K562 (cell line): ENCODE measurements at regions not wholly inside any gene's neighbourhood (a gene's known extent, or its start where the extent isn't known, plus 50 kb on each side); places are given as distances from the start of the nearest gene placed in this dataset.

ENCODE experiments used
- ADNP ChIP-seq: fragments of 200-800 bp; sonication (Bioruptor generic); IDR thresholded peaks from 2 replicates; pipeline ENCODE4 v1.6.1; 2016; ENCODE audit warnings: missing genetic modification characterization, missing compliant biosample characterization
- CTCF ChIP-seq, 3 experiments: IDR thresholded peaks in 2 of 3; conservative IDR thresholded peaks in 1 of 3; 2 replicates each; pipeline ENCODE4 v1.5.1; 2011 to 2012; ENCODE audit warnings: low read length in 3 of 3, mild to moderate bottlenecking in 3 of 3, control low read depth in 2 of 3, improper control_type of control experiment in 1 of 3, inconsistent platforms in 1 of 3, low read depth in 1 of 3, mixed read lengths in 1 of 3, moderate library complexity in 1 of 3; ENCODE audit not compliant: insufficient read depth in 2 of 3
- ETV6 ChIP-seq, 3 experiments: fragments of 150-350 bp in 1 of 3; sonication (generic) in 1 of 3; formaldehyde crosslinking in 1 of 3; IDR thresholded peaks; 2 replicates each; pipeline versions ENCODE4 v1.6.1 to v1.8.0; 2014 to 2022; ENCODE audit warnings: borderline replicate concordance in 2 of 3, low read depth in 2 of 3, antibody characterized with exemption in 1 of 3, low read length in 1 of 3, mild to moderate bottlenecking in 1 of 3, missing genetic modification reagents in 1 of 3
- JUND ChIP-seq, 2 experiments: IDR thresholded peaks; 2 replicates in 1 of 2; 3 replicates in 1 of 2; pipeline ENCODE4 v1.6.1; 2011; ENCODE audit warnings: borderline replicate concordance in 2 of 2, low read depth in 2 of 2, low read length in 2 of 2, improper control_type of control experiment in 1 of 2, missing biosample characterization in 1 of 2, missing genetic modification characterization in 1 of 2, missing genetic modification reagents in 1 of 2
- NFE2 ChIP-seq: IDR thresholded peaks from 2 replicates; pipeline ENCODE4 v1.6.1; 2014; ENCODE audit warnings: antibody characterized with exemption, low read depth
- XRCC3 ChIP-seq: fragments of 450-650 bp; IDR thresholded peaks from 2 replicates; pipeline ENCODE4 v1.6.1; 2017; ENCODE audit warnings: mild to moderate bottlenecking, moderate library complexity
- ZNF140 ChIP-seq: fragments of 250-450 bp; sonication (Bioruptor Pico); IDR thresholded peaks from 2 replicates; pipeline ENCODE4 v1.8.0; 2021; ENCODE audit warnings: moderate library complexity, mild to moderate bottlenecking, inconsistent platforms
- TF ChIP-seq, protein P1 (sequence below): sonication (generic); formaldehyde crosslinking; IDR thresholded peaks from 2 replicates; pipeline ENCODE4 v1.9.0; 2022; ENCODE audit warnings: mild to moderate bottlenecking, missing genetic modification reagents

- TF ChIP-seq XRCC3 (no peak), ZNF140 (CRISPR knock-in tag) (no peak), JUND (IDR thresholded peaks at IDR 0.05; ENCODE audit: borderline replicate concordance, low read depth, low read length) (no peak), JUND (tag; IDR thresholded peaks at IDR 0.05; ENCODE audit: borderline replicate concordance, low read depth, low read length) (no peak), NFE2 (no peak), ADNP (no peak), CTCF (IDR thresholded peaks at IDR 0.05 in 2 of 3, conservative IDR thresholded peaks at IDR 0.05 in 1 of 3; ENCODE audit: insufficient read depth in 2 of 3, low read depth in 1 of 3, low read length in 3 of 3) (no peak), ETV6 (IDR thresholded peaks at IDR 0.05; ENCODE audit: borderline replicate concordance in 1 of 2, low read depth in 2 of 2, low read length in 1 of 2) (no peak), ETV6 (CRISPR knock-in tag; IDR thresholded peaks at IDR 0.05; ENCODE audit: borderline replicate concordance) (no peak)
- TF ChIP-seq, protein P1, sequence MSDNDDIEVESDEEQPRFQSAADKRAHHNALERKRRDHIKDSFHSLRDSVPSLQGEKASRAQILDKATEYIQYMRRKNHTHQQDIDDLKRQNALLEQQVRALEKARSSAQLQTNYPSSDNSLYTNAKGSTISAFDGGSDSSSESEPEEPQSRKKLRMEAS (CRISPR knock-in tag) = no peak
Observed at GRCh38 chr2:39537150-39537549, 100.1 kb upstream of the MAP4K3 start.
